OCI-LY1 (cell line): ENCODE measurements at regions not wholly inside any gene's neighbourhood (a gene's known extent, or its start where the extent isn't known, plus 50 kb on each side); places are given as distances from the start of the nearest gene placed in this dataset.

Source experiments
- H2AFZ ChIP-seq: fragments of 200-600 bp; sonication (generic), shearing (Covaris generic); 2 replicates; pipeline ENCODE4 v1.6.0; 2014; ENCODE audit warnings: antibody characterized with exemption, mild to moderate bottlenecking, low read length
- H3F3A ChIP-seq: fragments of 200-600 bp; sonication (generic), shearing (Covaris generic); 2 replicates; pipeline ENCODE4 v1.6.0; 2014; ENCODE audit warnings: mild to moderate bottlenecking, antibody characterized with exemption, low read length, moderate library complexity; ENCODE audit not compliant: insufficient read depth
- H3K27ac ChIP-seq: fragments of 200-600 bp; sonication (generic); 2 replicates; pipeline ENCODE4 v1.5.1; 2014; ENCODE audit warnings: low read length, mixed run types, mild to moderate bottlenecking, low read depth; ENCODE audit not compliant: poor library complexity, severe bottlenecking
- H3K27me3 ChIP-seq: fragments of 200-600 bp; sonication (generic); 2 replicates; pipeline ENCODE4 v1.6.0; 2014; ENCODE audit warnings: antibody characterized with exemption, mild to moderate bottlenecking, low read length, moderate library complexity; ENCODE audit not compliant: insufficient read depth
- H3K36me3 ChIP-seq: fragments of 200-600 bp; sonication (generic); 2 replicates; pipeline ENCODE4 v1.6.1; 2014; ENCODE audit warnings: mild to moderate bottlenecking, antibody characterized with exemption, low read length, moderate library complexity, mixed read lengths; ENCODE audit not compliant: insufficient read depth
- H3K4me1 ChIP-seq: fragments of 200-600 bp; sonication (generic); 2 replicates; pipeline ENCODE4 v1.5.1; 2014; ENCODE audit warnings: mild to moderate bottlenecking, low read length, moderate library complexity; ENCODE audit not compliant: insufficient read depth, severe bottlenecking
- H3K4me2 ChIP-seq: fragments of 200-600 bp; sonication (generic), shearing (Covaris generic); 2 replicates; pipeline ENCODE4 v1.6.1; 2014; ENCODE audit warnings: low read length
- H3K4me3 ChIP-seq: fragments of 200-600 bp; sonication (generic); 2 replicates; pipeline ENCODE4 v1.5.1; 2014; ENCODE audit warnings: low read length, low read depth, mild to moderate bottlenecking, mixed read lengths; ENCODE audit not compliant: poor library complexity, severe bottlenecking
- H3K79me2 ChIP-seq: fragments of 200-600 bp; shearing (Covaris generic); 2 replicates; pipeline ENCODE4 v1.6.1; 2016; ENCODE audit warnings: mixed run types, low read length, mixed read lengths; ENCODE audit not compliant: insufficient read depth
- H3K9ac ChIP-seq: fragments of 200-600 bp; sonication (generic), shearing (Covaris generic); 2 replicates; pipeline ENCODE4 v1.6.1; 2014; ENCODE audit warnings: mild to moderate bottlenecking, low read length, mixed read lengths
- H3K9me2 ChIP-seq: fragments of 200-600 bp; sonication (generic), shearing (Covaris generic); 2 replicates; pipeline ENCODE4 v1.6.1; 2014; ENCODE audit warnings: low read depth, mild to moderate bottlenecking, low read length, mixed read lengths
- H3K9me3 ChIP-seq: fragments of 200-600 bp; shearing (Covaris generic); 2 replicates; pipeline ENCODE4 v1.6.1; 2014; ENCODE audit warnings: low read length, mixed read lengths
- H4K20me1 ChIP-seq: fragments of 200-600 bp; sonication (generic), shearing (Covaris generic); 2 replicates; pipeline ENCODE4 v1.6.0; 2016; ENCODE audit warnings: mild to moderate bottlenecking, low read length; ENCODE audit not compliant: insufficient read depth
- EZH2 ChIP-seq: fragments of 200-600 bp; sonication (generic), shearing (Covaris generic); IDR thresholded peaks from 2 replicates; pipeline ENCODE4 v1.8.0; 2017; ENCODE audit warnings: borderline replicate concordance, mixed run types, mild to moderate bottlenecking, antibody characterized with exemption, low read length, moderate library complexity, mixed read lengths
- TF ChIP-seq, protein P1 (sequence below): fragments of 200-600 bp; sonication (generic), shearing (Covaris generic); IDR thresholded peaks from 2 replicates; pipeline ENCODE4 v1.5.1; 2017; ENCODE audit warnings: mild to moderate bottlenecking, antibody characterized with exemption, low read length, moderate library complexity, mixed read lengths

DNA sequence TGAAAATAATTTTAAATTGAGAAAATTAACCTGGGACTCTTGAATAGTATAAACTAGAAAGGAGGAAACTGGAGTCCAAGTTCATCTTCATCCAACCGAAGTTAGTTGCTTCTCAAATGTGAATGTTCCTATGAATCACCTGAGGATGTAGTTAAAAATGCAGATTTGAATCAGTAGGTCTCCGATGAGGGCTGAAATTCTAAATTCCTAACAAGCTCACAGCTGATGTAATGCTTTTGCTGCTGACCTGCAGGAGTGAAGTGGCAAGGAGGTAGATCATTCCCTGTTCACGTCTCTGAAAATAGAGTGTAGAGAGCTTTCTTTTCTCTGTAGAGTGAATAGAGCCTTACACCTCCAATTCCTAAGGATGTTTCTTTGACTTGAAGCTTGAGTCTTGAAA lies 685.5 kb downstream of the CPS1 start:
- no peaks in the 10 kb centered on the region for H3K9me3 ChIP-seq
- no peaks in the 10 kb centered on the region for H3K79me2 ChIP-seq
- TF ChIP-seq, protein P1, sequence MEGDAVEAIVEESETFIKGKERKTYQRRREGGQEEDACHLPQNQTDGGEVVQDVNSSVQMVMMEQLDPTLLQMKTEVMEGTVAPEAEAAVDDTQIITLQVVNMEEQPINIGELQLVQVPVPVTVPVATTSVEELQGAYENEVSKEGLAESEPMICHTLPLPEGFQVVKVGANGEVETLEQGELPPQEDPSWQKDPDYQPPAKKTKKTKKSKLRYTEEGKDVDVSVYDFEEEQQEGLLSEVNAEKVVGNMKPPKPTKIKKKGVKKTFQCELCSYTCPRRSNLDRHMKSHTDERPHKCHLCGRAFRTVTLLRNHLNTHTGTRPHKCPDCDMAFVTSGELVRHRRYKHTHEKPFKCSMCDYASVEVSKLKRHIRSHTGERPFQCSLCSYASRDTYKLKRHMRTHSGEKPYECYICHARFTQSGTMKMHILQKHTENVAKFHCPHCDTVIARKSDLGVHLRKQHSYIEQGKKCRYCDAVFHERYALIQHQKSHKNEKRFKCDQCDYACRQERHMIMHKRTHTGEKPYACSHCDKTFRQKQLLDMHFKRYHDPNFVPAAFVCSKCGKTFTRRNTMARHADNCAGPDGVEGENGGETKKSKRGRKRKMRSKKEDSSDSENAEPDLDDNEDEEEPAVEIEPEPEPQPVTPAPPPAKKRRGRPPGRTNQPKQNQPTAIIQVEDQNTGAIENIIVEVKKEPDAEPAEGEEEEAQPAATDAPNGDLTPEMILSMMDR: no peak
- TF ChIP-seq EZH2: no peak
- H3K9ac ChIP-seq: no peak overlapping the region
- H3K27me3 ChIP-seq: no peaks in the 10 kb centered on the region
- H3K4me2 ChIP-seq: no peak overlapping the region
- H3K9me2 ChIP-seq: no peaks in the 10 kb centered on the region
- no peaks in the 10 kb centered on the region for H3K36me3 ChIP-seq
- no peak overlapping the region for H3K4me3 ChIP-seq
- peaks cover 7% of the 10 kb centered on the region for H3K4me1 ChIP-seq
- H4K20me1 ChIP-seq: no peaks in the 10 kb centered on the region
- no peak overlapping the region for H2AFZ ChIP-seq
- no peak overlapping the region for H3K27ac ChIP-seq
- no peaks in the 10 kb centered on the region for H3F3A ChIP-seq

DNA sequence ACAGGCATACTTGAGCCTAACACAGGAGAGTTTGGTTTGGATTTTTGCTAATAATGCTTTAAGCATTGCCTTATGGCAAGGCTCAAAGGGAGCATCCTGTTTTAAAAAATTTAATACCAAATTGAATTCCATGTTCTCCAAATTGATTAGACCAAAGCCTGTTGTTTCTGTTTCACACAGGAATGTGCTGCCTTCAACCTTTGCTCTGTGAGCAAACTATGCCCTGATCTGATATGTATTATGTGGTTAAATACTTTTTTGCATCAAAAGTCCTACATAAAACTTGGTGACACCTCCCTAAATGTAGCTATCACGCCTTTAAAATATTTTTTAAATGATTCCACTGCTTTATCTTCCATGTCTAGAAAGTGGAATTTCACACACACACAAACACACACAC lies 691.4 kb downstream of the CPS1 start:
- Histone ChIP-seq H3K36me3 (no peaks in the 10 kb centered on the region), H3K9ac (no peak overlapping the region), H3K4me2 (no peak overlapping the region), H3K79me2 (no peaks in the 10 kb centered on the region), H3K4me1 (no peaks in the 10 kb centered on the region), H3K9me2 (no peaks in the 10 kb centered on the region), H3F3A (no peaks in the 10 kb centered on the region), H3K4me3 (no peak overlapping the region), H4K20me1 (no peaks in the 10 kb centered on the region), H3K27me3 (no peaks in the 10 kb centered on the region), H3K9me3 (no peaks in the 10 kb centered on the region), H3K27ac (no peak overlapping the region), H2AFZ (no peak overlapping the region)
- TF ChIP-seq, protein P1: no peak
- no peak for TF ChIP-seq EZH2

DNA sequence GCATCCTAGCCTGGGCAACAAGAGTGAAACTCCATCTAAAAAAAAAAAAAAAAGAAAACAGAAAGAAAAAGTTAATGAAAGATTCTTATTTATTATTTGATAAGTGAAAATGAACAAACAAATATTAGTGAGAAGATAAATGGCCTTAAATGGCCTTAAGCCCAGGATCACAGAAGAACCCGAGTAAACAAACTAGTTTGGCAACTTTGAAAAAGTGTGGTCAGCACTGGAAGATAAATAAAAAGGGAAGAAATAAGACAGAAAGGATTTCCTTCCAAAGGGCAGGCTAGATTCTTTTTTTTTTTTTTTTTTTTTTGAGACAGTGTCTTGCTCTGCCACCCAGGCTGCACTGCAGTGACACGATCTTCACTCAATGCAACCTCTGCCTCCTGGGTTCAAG lies 692.4 kb downstream of the CPS1 start:
- TF ChIP-seq, protein P1: no peak
- no peak for TF ChIP-seq EZH2
- no peak overlapping the region for H3K4me3 ChIP-seq
- no peaks in the 10 kb centered on the region for H4K20me1 ChIP-seq
- H3K27me3 ChIP-seq: no peaks in the 10 kb centered on the region
- no peak overlapping the region for H2AFZ ChIP-seq
- H3K4me1 ChIP-seq: no peaks in the 10 kb centered on the region
- H3K9ac ChIP-seq: no peak overlapping the region
- no peak overlapping the region for H3K27ac ChIP-seq
- H3K36me3 ChIP-seq: no peaks in the 10 kb centered on the region
- no peaks in the 10 kb centered on the region for H3K79me2 ChIP-seq
- H3K4me2 ChIP-seq: no peak overlapping the region
- no peaks in the 10 kb centered on the region for H3K9me2 ChIP-seq
- no peaks in the 10 kb centered on the region for H3K9me3 ChIP-seq
- no peaks in the 10 kb centered on the region for H3F3A ChIP-seq
